D721Med (cell line): ENCODE measurements at regions not wholly inside any gene's neighbourhood (a gene's known extent, or its start where the extent isn't known, plus 50 kb on each side); places are given as distances from the start of the nearest gene placed in this dataset.
"Not testable (repeated sequence)": the region's sequence is repeated elsewhere in the genome, so short reads cannot be mapped to it uniquely, and the experiment has no call there.

Experiments
- DNase-seq: peaks from one replicate; pipeline ENCODE4 v3.0.0; 2011; ENCODE audit warnings: low spot score; ENCODE audit not compliant: insufficient read length
- FAIRE-seq: peaks from 2 replicates; lab custom pipeline; 2011; peaks lifted over from hg19 to GRCh38; lab: Jason Lieb, UNC
- CTCF ChIP-seq: IDR thresholded peaks from 2 replicates; pipeline ENCODE4 v1.5.1; 2012; ENCODE audit warnings: mild to moderate bottlenecking, control low read depth; ENCODE audit not compliant: insufficient read depth; ENCODE audit errors: missing control alignments

- DNase-seq (no peak), FAIRE-seq (no peak)
- TF ChIP-seq CTCF: no peak
Measured at GRCh38 chr2:153532140-153532539, 53.6 kb upstream of the RPRM start.

GRCh38 chr2:153533803-153534202, 55.2 kb upstream of the RPRM start:
- not testable (repeated sequence) for DNase-seq, FAIRE-seq

- DNase-seq, FAIRE-seq: not testable (repeated sequence)
Measured at GRCh38 chr2:153534590-153534989, 56.0 kb upstream of the RPRM start.

GRCh38 chr2:153536115-153536514, 57.6 kb upstream of the RPRM start:
- no peak for FAIRE-seq
- no peak for DNase-seq
- no peak for TF ChIP-seq CTCF

GRCh38 chr2:153538102-153538501, 59.5 kb upstream of the RPRM start:
- not testable (repeated sequence) for FAIRE-seq, DNase-seq

GRCh38 chr2:153543635-153544071, 65.1 kb upstream of the RPRM start:
- no peak for TF ChIP-seq CTCF
- no peak for DNase-seq

GRCh38 chr2:153546358-153546757, 67.8 kb upstream of the RPRM start:
- TF ChIP-seq CTCF: no peak
- no peak for FAIRE-seq
- no peak for DNase-seq

More at GRCh38 chr2:153543635-153544071, 65.1 kb upstream of the RPRM start:
- FAIRE-seq: no peak

GRCh38 chr2:153548536-153548935, 70.0 kb upstream of the RPRM start:
- FAIRE-seq: no peak
- TF ChIP-seq CTCF: no peak
- DNase-seq: no peak

- FAIRE-seq: no peak
- TF ChIP-seq CTCF: no peak
- no peak for DNase-seq
Measured at GRCh38 chr2:153551698-153552097, 73.1 kb upstream of the RPRM start.
